GM12878 (cell line): ENCODE measurements at regions not wholly inside any gene's neighbourhood (a gene's known extent, or its start where the extent isn't known, plus 50 kb on each side); places are given as distances from the start of the nearest gene placed in this dataset.
A peak's percentile ranks its signal among the peaks of the same experiment; 100 is the strongest.

ENCODE experiments used
- CBX3 ChIP-seq: fragments of 200-600 bp; sonication (generic); IDR thresholded peaks from 2 replicates; pipeline ENCODE4 v1.6.1; 2016; ENCODE audit warnings: low read depth, borderline replicate concordance
- CHD1 ChIP-seq: IDR thresholded peaks from 2 replicates; pipeline ENCODE4 v1.6.1; 2012; ENCODE audit warnings: low read depth, low read length, improper control_type of control experiment
- CUX1 ChIP-seq: IDR thresholded peaks from 2 replicates; pipeline ENCODE4 v1.6.1; 2012; ENCODE audit warnings: improper control_type of control experiment, low read depth, low read length; ENCODE audit not compliant: insufficient replicate concordance
- ESRRA ChIP-seq: IDR thresholded peaks from 2 replicates; pipeline ENCODE4 v1.6.1; 2012; ENCODE audit warnings: mild to moderate bottlenecking, low read length, improper control_type of control experiment
- FOXK2 ChIP-seq: fragments of 450-650 bp; IDR thresholded peaks from 2 replicates; pipeline ENCODE4 v1.6.1; 2017; ENCODE audit warnings: mild to moderate bottlenecking, moderate library complexity
- GABPA ChIP-seq: IDR thresholded peaks from 2 replicates; pipeline ENCODE4 v1.6.1; 2014; ENCODE audit warnings: antibody characterized with exemption, low read depth, mild to moderate bottlenecking, inconsistent platforms
- IKZF1 ChIP-seq: fragments of 450-650 bp; conservative IDR thresholded peaks from 2 replicates; pipeline ENCODE4 v1.6.1; 2017; ENCODE audit warnings: antibody characterized with exemption, mild to moderate bottlenecking
- IRF3 ChIP-seq: fragments of 450-650 bp; IDR thresholded peaks from 2 replicates; pipeline ENCODE4 v1.6.1; 2014; ENCODE audit warnings: mild to moderate bottlenecking
- MXI1 ChIP-seq: fragments of 150-350 bp; IDR thresholded peaks from 2 replicates; pipeline ENCODE4 v1.6.1; 2011; ENCODE audit warnings: low read depth, mild to moderate bottlenecking, inconsistent platforms, low read length, improper control_type of control experiment
- NBN ChIP-seq: fragments of 450-650 bp; IDR thresholded peaks from 2 replicates; pipeline ENCODE4 v1.6.1; 2016
- NFXL1 ChIP-seq: fragments of 450-650 bp; IDR thresholded peaks from 2 replicates; pipeline ENCODE4 v1.6.1; 2017; ENCODE audit warnings: antibody characterized with exemption, mild to moderate bottlenecking, borderline replicate concordance
- NRF1 ChIP-seq: conservative IDR thresholded peaks from 2 replicates; pipeline ENCODE4 v1.6.1; 2011; ENCODE audit warnings: mild to moderate bottlenecking, low read depth, low read length, improper control_type of control experiment
- PAX5 ChIP-seq: IDR thresholded peaks from 2 replicates; pipeline ENCODE4 v1.6.1; 2011; ENCODE audit warnings: low read depth, low read length, borderline replicate concordance
- PKNOX1 ChIP-seq: fragments of 450-650 bp; IDR thresholded peaks from 2 replicates; pipeline ENCODE4 v1.6.1; 2016; ENCODE audit warnings: mild to moderate bottlenecking
- POLR2A ChIP-seq: IDR thresholded peaks from 2 replicates; pipeline ENCODE4 v1.6.1; 2011; ENCODE audit warnings: low read depth, mild to moderate bottlenecking, low read length
- RB1 ChIP-seq: fragments of 450-650 bp; formaldehyde crosslinking; IDR thresholded peaks from 2 replicates; pipeline ENCODE4 v1.6.1; 2017; ENCODE audit warnings: mild to moderate bottlenecking, borderline replicate concordance
- RCOR1 ChIP-seq: conservative IDR thresholded peaks from 2 replicates; pipeline ENCODE4 v1.6.1; 2012; ENCODE audit warnings: low read depth, low read length, improper control_type of control experiment
- SIX5 ChIP-seq: IDR thresholded peaks from 2 replicates; pipeline ENCODE4 v1.6.1; 2011; ENCODE audit warnings: mild to moderate bottlenecking, low read depth, low read length, moderate library complexity; ENCODE audit not compliant: severe bottlenecking
- SMC3 ChIP-seq: IDR thresholded peaks from 2 replicates; pipeline ENCODE4 v1.6.1; 2011; ENCODE audit warnings: low read length, improper control_type of control experiment, borderline replicate concordance
- SP1 ChIP-seq: IDR thresholded peaks from one replicate; pipeline ENCODE4 v1.6.1; 2011; ENCODE audit warnings: low read depth, low read length
- ZSCAN29 ChIP-seq: fragments of 450-650 bp; IDR thresholded peaks from 2 replicates; pipeline ENCODE4 v1.6.1; 2017; ENCODE audit warnings: mild to moderate bottlenecking, moderate library complexity
- TF ChIP-seq, protein P1 (sequence below): fragments of 150-350 bp; IDR thresholded peaks from 2 replicates; pipeline ENCODE4 v1.6.1; 2014; ENCODE audit warnings: mild to moderate bottlenecking, low read depth, low read length

DNA sequence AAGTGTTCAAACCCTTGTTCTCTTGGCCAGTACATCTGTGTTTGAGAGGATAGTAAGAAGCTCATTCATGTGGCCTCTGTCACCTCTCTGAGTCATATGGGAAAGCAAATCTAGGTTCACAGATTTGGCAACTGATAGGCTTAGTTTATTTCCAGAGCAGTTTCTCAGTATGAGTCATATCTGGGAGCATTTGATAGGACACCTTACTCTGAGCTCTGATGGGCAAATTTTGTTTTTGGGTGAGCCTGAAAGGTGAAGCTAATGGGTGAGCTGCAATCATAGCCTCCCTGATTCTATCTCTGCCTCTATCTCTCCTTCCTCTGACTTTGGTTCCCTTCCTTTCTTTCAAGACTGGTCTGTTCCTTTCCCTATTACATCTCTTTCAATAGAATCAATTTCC lies 134.4 kb downstream of the S1PR1 start (continued):
- TF ChIP-seq, protein P1, sequence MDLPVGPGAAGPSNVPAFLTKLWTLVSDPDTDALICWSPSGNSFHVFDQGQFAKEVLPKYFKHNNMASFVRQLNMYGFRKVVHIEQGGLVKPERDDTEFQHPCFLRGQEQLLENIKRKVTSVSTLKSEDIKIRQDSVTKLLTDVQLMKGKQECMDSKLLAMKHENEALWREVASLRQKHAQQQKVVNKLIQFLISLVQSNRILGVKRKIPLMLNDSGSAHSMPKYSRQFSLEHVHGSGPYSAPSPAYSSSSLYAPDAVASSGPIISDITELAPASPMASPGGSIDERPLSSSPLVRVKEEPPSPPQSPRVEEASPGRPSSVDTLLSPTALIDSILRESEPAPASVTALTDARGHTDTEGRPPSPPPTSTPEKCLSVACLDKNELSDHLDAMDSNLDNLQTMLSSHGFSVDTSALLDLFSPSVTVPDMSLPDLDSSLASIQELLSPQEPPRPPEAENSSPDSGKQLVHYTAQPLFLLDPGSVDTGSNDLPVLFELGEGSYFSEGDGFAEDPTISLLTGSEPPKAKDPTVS: no peak
- TF ChIP-seq SIX5: no peak
- no peak for TF ChIP-seq CBX3
- peak; percentile 80 for TF ChIP-seq PAX5
- no peak; the same call in 1 of the 2 replicates for TF ChIP-seq POLR2A
- TF ChIP-seq RB1: no peak
- TF ChIP-seq ZSCAN29: no peak
- TF ChIP-seq NBN: peak; percentile 89; the same call in 1 of the 2 replicates
- TF ChIP-seq GABPA: no peak
- TF ChIP-seq CUX1: no peak
- no peak for TF ChIP-seq CHD1
- TF ChIP-seq MXI1: no peak
- no peak for TF ChIP-seq ESRRA
- TF ChIP-seq NFXL1: no peak
- peak; percentile 27 for TF ChIP-seq SP1
- TF ChIP-seq RCOR1: 0 out of 2 replicates have a peak, but pooled peaks have one; percentile 53
- TF ChIP-seq PKNOX1: peak; percentile 37; the same call in 1 of the 2 replicates
- peak; percentile 93 for TF ChIP-seq IKZF1
- TF ChIP-seq SMC3: no peak; the same call in 1 of the 2 replicates
- TF ChIP-seq FOXK2: no peak
- no peak for TF ChIP-seq IRF3
- no peak for TF ChIP-seq NRF1
